ENCODE measurements at regions not wholly inside any gene's neighbourhood (a gene's known extent, or its start where the extent isn't known, plus 50 kb on each side); places are given as distances from the start of the nearest gene placed in this dataset.

- Histone ChIP-seq H3K4me1 (ENCODE audit: control insufficient read depth in 2 of 2, insufficient read depth in 2 of 2, low read length in 2 of 2) (peaks cover 39 to 45% of the 10 kb centered on the region in 2 donors), H3K79me2 (ENCODE audit: control insufficient read depth, insufficient read depth, low read length) (peaks cover 15% of the 10 kb centered on the region), H3K27me3 (replicated peaks in 1 of 4; ENCODE audit: control extremely low read depth in 1 of 4, control insufficient read depth in 3 of 4, insufficient read depth in 4 of 4, low read length in 3 of 4) (no peaks in the 10 kb centered on the region), H3K4me2 (replicated peaks; ENCODE audit: low read depth, low read length, poor library complexity, severe bottlenecking) (peak overlapping the region; percentile 70), H3K4me3 (ENCODE audit: control extremely low read depth in 1 of 5, extremely low read depth in 1 of 5, insufficient read depth in 1 of 5, low read depth in 2 of 5, low read length in 4 of 5) (peak overlapping the region in 4 of 5 experiments; percentile 16 to 48 (median 29)), H3K9me3 (ENCODE audit: control extremely low read depth in 1 of 3, control insufficient read depth in 2 of 3, insufficient read depth in 1 of 3, low read length in 2 of 3) (peaks cover 0 to 1% (median 0%) of the 10 kb centered on the region in 3 donors), H3K36me3 (replicated peaks in 1 of 2; ENCODE audit: control extremely low read depth in 1 of 2, control insufficient read depth in 1 of 2, extremely low read depth in 1 of 2, insufficient read depth in 2 of 2, low read length in 1 of 2) (no peaks in the 10 kb centered on the region), H3K27ac (ENCODE audit: low read length in 2 of 2) (peak overlapping the region; percentile 94 to 98), H4K20me1 (ENCODE audit: control insufficient read depth, insufficient read depth, low read length, poor library complexity, severe bottlenecking) (no peaks in the 10 kb centered on the region), H3K9ac (ENCODE audit: low read length) (peak overlapping the region; percentile 56), H2AFZ (ENCODE audit: insufficient read depth, low read depth, low read length, poor library complexity, severe bottlenecking) (peak overlapping the region; percentile 21)
- TF ChIP-seq CTCF (IDR thresholded peaks at IDR 0.05) (no peak), EZH2 (IDR thresholded peaks at IDR 0.05; ENCODE audit: borderline replicate concordance, insufficient read depth, low read depth, low read length, poor library complexity, severe bottlenecking) (no peak)
- Mint-ChIP-seq H3K27me3 (no peaks in the 10 kb centered on the region), H3K27ac (peak overlapping the region; percentile 96), H3K4me1 (peaks cover 64% of the 10 kb centered on the region), H3K4me3 (peak overlapping the region; percentile 79), H3K9me3 (ENCODE audit: insufficient read depth) (no peaks in the 10 kb centered on the region)
- 15% methylated on average over 9 of the region's 9 CpGs for WGBS (ENCODE audit: insufficient coverage)
- DNase-seq, result peak; percentile 95
- CTCF ChIA-PET, result interaction anchor here (0.6 to 4.0 kb wide), 18 partner anchors 8 to 204 kb away, joined by 3 to 29 read pairs (median 4); partner anchors contain the start of gene BACH2
- intact Hi-C loops (cut with micrococcal nuclease), result loop anchor here (1.0 to 5.0 kb wide), 7 partner anchors 7 to 294 kb away; partner anchors contain the start of gene BACH2
- peak; percentile 95 for ATAC-seq (ENCODE audit: low read depth)
- POLR2A ChIA-PET, result interaction anchor here (0.7 to 2.9 kb wide), 9 partner anchors 17 to 141 kb away, joined by 3 to 35 read pairs (median 4); partner anchors contain the start of gene BACH2
Measured at GRCh38 chr6:90375681-90376439, 79.2 kb upstream of the BACH2 start.

DNA sequence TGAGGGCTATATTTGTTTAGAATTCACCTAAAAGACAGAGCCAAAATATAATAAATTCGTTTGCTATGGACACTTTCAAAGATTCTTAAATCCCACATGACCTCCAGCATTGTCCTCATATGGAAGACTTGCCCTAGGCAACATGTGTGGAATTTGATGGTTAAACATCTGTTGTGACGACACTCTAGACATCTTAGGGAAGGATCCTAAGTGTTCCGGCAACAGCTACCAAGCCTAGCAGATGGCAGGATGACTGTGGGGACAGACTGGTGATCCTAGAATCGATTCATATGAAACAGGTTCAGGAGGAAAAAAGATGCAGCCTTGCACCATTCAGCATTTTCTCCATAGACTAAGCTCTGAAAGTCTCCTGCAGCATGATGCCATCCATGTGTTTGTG is 77.6 kb upstream of the BACH2 start:
- 90% methylated on average over 2 of the region's 4 CpGs for WGBS (ENCODE audit: insufficient coverage)
- TF ChIP-seq EZH2 (IDR thresholded peaks at IDR 0.05; ENCODE audit: borderline replicate concordance, insufficient read depth, low read depth, low read length, poor library complexity, severe bottlenecking) (no peak), CTCF (IDR thresholded peaks at IDR 0.05) (no peak)
- peaks cover 37 to 49% of the 10 kb centered on the region in 2 donors for H3K4me1 ChIP-seq (ENCODE audit: control insufficient read depth in 2 of 2, insufficient read depth in 2 of 2, low read length in 2 of 2)
- ChIA-PET POLR2A (no interaction called here), CTCF (interaction anchor here (3.3 to 4.0 kb wide), 2 partner anchors 19 to 78 kb away, joined by 15 to 29 read pairs; partner anchors contain the start of gene BACH2)
- H3K27ac ChIP-seq (ENCODE audit: low read length in 2 of 2), result peak overlapping the region; percentile 94 to 98
- DNase-seq, result no peak
- H3K9me3 ChIP-seq (ENCODE audit: control extremely low read depth in 1 of 3, control insufficient read depth in 2 of 3, insufficient read depth in 1 of 3, low read length in 2 of 3), result peaks cover 0 to under 1% (median 0%) of the 10 kb centered on the region in 3 donors
- peak overlapping the region; percentile 65 for H3K27ac Mint-ChIP-seq
- intact Hi-C loops (cut with micrococcal nuclease), result no loop called here
- H3K4me3 ChIP-seq (ENCODE audit: control extremely low read depth in 1 of 5, extremely low read depth in 1 of 5, insufficient read depth in 1 of 5, low read depth in 2 of 5, low read length in 4 of 5), result no peak overlapping the region
- H3K9ac ChIP-seq (ENCODE audit: low read length), result no peak overlapping the region
- no peaks in the 10 kb centered on the region for H4K20me1 ChIP-seq (ENCODE audit: control insufficient read depth, insufficient read depth, low read length, poor library complexity, severe bottlenecking)
- H3K4me3 Mint-ChIP-seq, result no peak overlapping the region
- no peaks in the 10 kb centered on the region for H3K9me3 Mint-ChIP-seq (ENCODE audit: insufficient read depth)
- no peak overlapping the region for H2AFZ ChIP-seq (ENCODE audit: insufficient read depth, low read depth, low read length, poor library complexity, severe bottlenecking)
- no peaks in the 10 kb centered on the region for H3K36me3 ChIP-seq (replicated peaks in 1 of 2; ENCODE audit: control extremely low read depth in 1 of 2, control insufficient read depth in 1 of 2, extremely low read depth in 1 of 2, insufficient read depth in 2 of 2, low read length in 1 of 2)
- no peak for ATAC-seq (ENCODE audit: low read depth)
- no peak overlapping the region for H3K4me2 ChIP-seq (replicated peaks; ENCODE audit: low read depth, low read length, poor library complexity, severe bottlenecking)
- H3K4me1 Mint-ChIP-seq, result peaks cover 72% of the 10 kb centered on the region
- H3K27me3 Mint-ChIP-seq, result no peaks in the 10 kb centered on the region
- no peaks in the 10 kb centered on the region for H3K27me3 ChIP-seq (replicated peaks in 1 of 4; ENCODE audit: control extremely low read depth in 1 of 4, control insufficient read depth in 3 of 4, insufficient read depth in 4 of 4, low read length in 3 of 4)
- H3K79me2 ChIP-seq (ENCODE audit: control insufficient read depth, insufficient read depth, low read length), result peaks cover 11% of the 10 kb centered on the region

Data from B cell (primary cell).